ENCODE measurements at regions not wholly inside any gene's neighbourhood (a gene's known extent, or its start where the extent isn't known, plus 50 kb on each side); places are given as distances from the start of the nearest gene placed in this dataset.

DNA sequence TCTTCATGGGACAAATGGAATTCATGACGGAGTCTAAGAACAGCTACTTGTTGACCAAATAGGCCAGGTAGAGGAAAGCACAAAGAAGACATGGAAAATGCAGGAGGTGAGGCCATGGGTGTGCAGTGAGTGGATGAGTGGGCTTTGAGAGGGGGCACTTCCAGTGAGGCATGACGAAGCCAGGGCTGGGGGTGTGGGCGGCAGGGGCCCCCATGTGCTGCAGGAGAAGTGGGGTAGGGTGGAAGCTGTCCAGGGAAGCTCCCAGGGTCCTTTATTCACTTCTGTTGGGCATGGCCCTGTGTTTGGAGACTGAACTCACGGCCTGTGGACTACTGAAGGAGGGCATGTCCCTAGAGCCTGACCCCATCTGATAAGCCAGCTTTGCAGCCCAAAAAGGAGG is 127.6 kb upstream of the SLC25A48 start:
- TF ChIP-seq POLR2AphosphoS5 (IDR thresholded peaks at IDR 0.05; ENCODE audit: borderline replicate concordance, low read depth, low read length) (no peak), EZH2 (IDR thresholded peaks at IDR 0.05) (no peak)
